ENCODE measurements at regions not wholly inside any gene's neighbourhood (a gene's known extent, or its start where the extent isn't known, plus 50 kb on each side); places are given as distances from the start of the nearest gene placed in this dataset.

GRCh38 chr2:5984273-5984655 lies 292.1 kb downstream of the SOX11 start:
- Histone ChIP-seq H3K27me3 (ENCODE audit: insufficient read depth, low read length) (no peaks in the 10 kb centered on the region), H3K9me2 (ENCODE audit: insufficient read depth) (no peaks in the 10 kb centered on the region)
- CTCF ChIA-PET = no interaction called here

More at GRCh38 chr2:5984273-5984655, 292.1 kb downstream of the SOX11 start:
- intact Hi-C loops (cut with micrococcal nuclease) = no loop called here
- peaks cover 0 to 4% of the 10 kb centered on the region in 2 experiments; a peak in 2 of 4 replicates for H3K9me3 ChIP-seq (ENCODE audit: control insufficient read depth in 1 of 2, insufficient read depth in 1 of 2, low read depth in 1 of 2, low read length in 2 of 2)
- no peak overlapping the region for H3K27ac ChIP-seq (ENCODE audit: low read depth, low read length)
- no peak overlapping the region for H3K9ac ChIP-seq (ENCODE audit: low read length)
- H3K79me2 ChIP-seq (ENCODE audit: insufficient read depth, low read length) = no peaks in the 10 kb centered on the region
- ChIA-PET POLR2A (no interaction called here), RAD21 (ENCODE audit: low non-redundant PET in 1 of 2, low total read pairs in 2 of 2, uncharacterized antibody in 2 of 2, unreplicated experiment in 2 of 2) (no interaction called here)
- no peak for TF ChIP-seq ATF3 (IDR thresholded peaks at IDR 0.05)
- no peak for TF ChIP-seq EZH2phosphoT487 (IDR thresholded peaks at IDR 0.05; ENCODE audit: borderline replicate concordance)
- TF ChIP-seq JUND (IDR thresholded peaks at IDR 0.05) = no peak
- no peak for TF ChIP-seq SIN3A (IDR thresholded peaks at IDR 0.05; ENCODE audit: low read depth)
- TF ChIP-seq REST (IDR thresholded peaks at IDR 0.05; ENCODE audit: low read depth) = no peak
- no peak for TF ChIP-seq FOSL1 (IDR thresholded peaks at IDR 0.05; ENCODE audit: low read depth)
- no peak for TF ChIP-seq EZH2 (IDR thresholded peaks at IDR 0.05)
- no peak for TF ChIP-seq POLR2A (IDR thresholded peaks at IDR 0.05; ENCODE audit: borderline replicate concordance, extremely low read depth, insufficient read depth, insufficient read length)
- H3K4me3 ChIP-seq (replicated peaks in 1 of 2; ENCODE audit: low read depth in 1 of 2, low read length in 2 of 2) = no peak overlapping the region
- H2AFZ ChIP-seq (ENCODE audit: low read depth, low read length, poor library complexity, severe bottlenecking) = no peak overlapping the region
- no peaks in the 10 kb centered on the region for H4K20me1 ChIP-seq (ENCODE audit: insufficient read depth)
- H3K4me1 ChIP-seq (ENCODE audit: control insufficient read depth in 1 of 2, insufficient read depth in 2 of 2, low read length in 2 of 2) = no peaks in the 10 kb centered on the region
- no peaks in the 10 kb centered on the region for H3K36me3 ChIP-seq (ENCODE audit: control insufficient read depth in 1 of 2, insufficient read depth in 2 of 2, low read length in 2 of 2)
- ATAC-seq = no peak
- BruUV-seq (replicated peaks) = no TSS peak
- no peak for DNase-seq (ENCODE audit: low read depth, low spot score)
- no peak overlapping the region for H3K4me2 ChIP-seq (ENCODE audit: low read length)

Measured in HCT116 (cell line).